Panc1 (cell line): ENCODE measurements at regions not wholly inside any gene's neighbourhood (a gene's known extent, or its start where the extent isn't known, plus 50 kb on each side); places are given as distances from the start of the nearest gene placed in this dataset.

Experiments
- TF ChIP-seq, protein P1 (sequence below): fragments of 450-650 bp; IDR thresholded peaks from 2 replicates; pipeline ENCODE4 v1.5.1; 2017; ENCODE audit warnings: mild to moderate bottlenecking
- TF ChIP-seq, protein P2 (sequence below), 2 experiments: IDR thresholded peaks; 2 replicates each; pipeline ENCODE4 v1.6.1; 2011 to 2012; ENCODE audit warnings: low read depth in 2 of 2, control low read depth in 1 of 2, low read length in 1 of 2, mild to moderate bottlenecking in 1 of 2, moderate library complexity in 1 of 2; ENCODE audit not compliant: insufficient read depth in 1 of 2

DNA sequence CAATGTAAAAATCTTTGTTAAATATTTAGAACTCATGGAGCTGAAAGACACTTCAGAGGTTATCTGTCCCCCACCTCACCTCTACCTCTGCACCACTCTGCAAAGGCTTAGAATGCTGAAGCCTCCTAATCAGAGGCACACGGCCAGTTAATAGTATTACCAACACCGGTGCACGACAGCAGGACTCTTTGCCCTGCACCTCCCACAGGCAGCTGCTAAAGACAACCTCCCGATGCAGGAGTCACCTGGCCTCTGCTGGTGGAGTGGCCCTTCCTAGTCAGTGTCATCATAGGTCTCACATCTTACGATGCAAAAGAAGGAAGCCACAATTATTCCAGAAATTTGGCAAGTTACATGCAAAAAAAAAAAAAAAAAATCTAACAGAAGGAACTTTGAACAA, 66.6 kb upstream of the MGMT start:
- TF ChIP-seq, protein P1, sequence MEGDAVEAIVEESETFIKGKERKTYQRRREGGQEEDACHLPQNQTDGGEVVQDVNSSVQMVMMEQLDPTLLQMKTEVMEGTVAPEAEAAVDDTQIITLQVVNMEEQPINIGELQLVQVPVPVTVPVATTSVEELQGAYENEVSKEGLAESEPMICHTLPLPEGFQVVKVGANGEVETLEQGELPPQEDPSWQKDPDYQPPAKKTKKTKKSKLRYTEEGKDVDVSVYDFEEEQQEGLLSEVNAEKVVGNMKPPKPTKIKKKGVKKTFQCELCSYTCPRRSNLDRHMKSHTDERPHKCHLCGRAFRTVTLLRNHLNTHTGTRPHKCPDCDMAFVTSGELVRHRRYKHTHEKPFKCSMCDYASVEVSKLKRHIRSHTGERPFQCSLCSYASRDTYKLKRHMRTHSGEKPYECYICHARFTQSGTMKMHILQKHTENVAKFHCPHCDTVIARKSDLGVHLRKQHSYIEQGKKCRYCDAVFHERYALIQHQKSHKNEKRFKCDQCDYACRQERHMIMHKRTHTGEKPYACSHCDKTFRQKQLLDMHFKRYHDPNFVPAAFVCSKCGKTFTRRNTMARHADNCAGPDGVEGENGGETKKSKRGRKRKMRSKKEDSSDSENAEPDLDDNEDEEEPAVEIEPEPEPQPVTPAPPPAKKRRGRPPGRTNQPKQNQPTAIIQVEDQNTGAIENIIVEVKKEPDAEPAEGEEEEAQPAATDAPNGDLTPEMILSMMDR, result no peak
- TF ChIP-seq, protein P2, sequence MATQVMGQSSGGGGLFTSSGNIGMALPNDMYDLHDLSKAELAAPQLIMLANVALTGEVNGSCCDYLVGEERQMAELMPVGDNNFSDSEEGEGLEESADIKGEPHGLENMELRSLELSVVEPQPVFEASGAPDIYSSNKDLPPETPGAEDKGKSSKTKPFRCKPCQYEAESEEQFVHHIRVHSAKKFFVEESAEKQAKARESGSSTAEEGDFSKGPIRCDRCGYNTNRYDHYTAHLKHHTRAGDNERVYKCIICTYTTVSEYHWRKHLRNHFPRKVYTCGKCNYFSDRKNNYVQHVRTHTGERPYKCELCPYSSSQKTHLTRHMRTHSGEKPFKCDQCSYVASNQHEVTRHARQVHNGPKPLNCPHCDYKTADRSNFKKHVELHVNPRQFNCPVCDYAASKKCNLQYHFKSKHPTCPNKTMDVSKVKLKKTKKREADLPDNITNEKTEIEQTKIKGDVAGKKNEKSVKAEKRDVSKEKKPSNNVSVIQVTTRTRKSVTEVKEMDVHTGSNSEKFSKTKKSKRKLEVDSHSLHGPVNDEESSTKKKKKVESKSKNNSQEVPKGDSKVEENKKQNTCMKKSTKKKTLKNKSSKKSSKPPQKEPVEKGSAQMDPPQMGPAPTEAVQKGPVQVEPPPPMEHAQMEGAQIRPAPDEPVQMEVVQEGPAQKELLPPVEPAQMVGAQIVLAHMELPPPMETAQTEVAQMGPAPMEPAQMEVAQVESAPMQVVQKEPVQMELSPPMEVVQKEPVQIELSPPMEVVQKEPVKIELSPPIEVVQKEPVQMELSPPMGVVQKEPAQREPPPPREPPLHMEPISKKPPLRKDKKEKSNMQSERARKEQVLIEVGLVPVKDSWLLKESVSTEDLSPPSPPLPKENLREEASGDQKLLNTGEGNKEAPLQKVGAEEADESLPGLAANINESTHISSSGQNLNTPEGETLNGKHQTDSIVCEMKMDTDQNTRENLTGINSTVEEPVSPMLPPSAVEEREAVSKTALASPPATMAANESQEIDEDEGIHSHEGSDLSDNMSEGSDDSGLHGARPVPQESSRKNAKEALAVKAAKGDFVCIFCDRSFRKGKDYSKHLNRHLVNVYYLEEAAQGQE (IDR thresholded peaks at IDR 0.05; ENCODE audit: insufficient read depth in 1 of 2, low read depth in 2 of 2, low read length in 1 of 2), result no peak
